Upper lobe of left lung (tissue), 4 donors: ENCODE measurements at regions not wholly inside any gene's neighbourhood (a gene's known extent, or its start where the extent isn't known, plus 50 kb on each side); places are given as distances from the start of the nearest gene placed in this dataset.

ENCODE experiments used
- EP300 ChIP-seq, 4 donors: sonication (generic); formaldehyde crosslinking; IDR thresholded peaks; one replicate each; pipeline ENCODE4 v1.5.1; 2017; ENCODE audit warnings: antibody characterized with exemption in 4 of 4, control low read depth in 2 of 4
- POLR2A ChIP-seq, 4 donors: fragments of 450-650 bp; IDR thresholded peaks; one replicate each; pipeline ENCODE4 v1.5.1; 2016 to 2017; ENCODE audit warnings: antibody characterized with exemption in 4 of 4, mild to moderate bottlenecking in 2 of 4
- POLR2AphosphoS5 ChIP-seq, 2 donors: sonication (generic); formaldehyde crosslinking; IDR thresholded peaks; one replicate each; pipeline ENCODE4 v1.5.1; 2017; ENCODE audit warnings: antibody characterized with exemption in 2 of 2
- TF ChIP-seq, protein P1 (sequence below), 6 experiments: fragments of 450-650 bp in 4 of 6; fragments of 200-600 bp in 2 of 6; sonication (generic) in 2 of 6; IDR thresholded peaks; one replicate each; pipeline ENCODE4 v1.5.1; 2016 to 2019; ENCODE audit warnings: antibody characterized with exemption in 6 of 6

DNA sequence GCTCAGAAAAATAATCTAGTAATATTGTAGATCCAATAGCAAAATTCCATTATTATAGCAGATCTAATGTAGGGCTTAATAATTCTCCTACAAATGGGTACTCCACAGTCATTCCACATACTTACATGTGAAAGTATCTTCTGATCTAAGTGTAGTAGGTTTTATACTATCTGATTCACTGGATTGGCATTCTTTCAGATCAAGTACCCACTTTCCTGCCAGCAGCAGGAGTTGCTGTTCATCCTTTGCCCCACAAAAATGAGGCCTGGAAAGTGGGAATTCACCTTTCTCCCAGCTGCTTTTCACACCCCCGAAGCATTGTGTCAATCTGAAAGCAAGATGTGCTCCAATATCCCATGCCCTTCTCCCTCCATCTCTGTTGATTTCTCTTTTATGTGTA, 77.1 kb upstream of the RXFP1 start:
- TF ChIP-seq, protein P1, sequence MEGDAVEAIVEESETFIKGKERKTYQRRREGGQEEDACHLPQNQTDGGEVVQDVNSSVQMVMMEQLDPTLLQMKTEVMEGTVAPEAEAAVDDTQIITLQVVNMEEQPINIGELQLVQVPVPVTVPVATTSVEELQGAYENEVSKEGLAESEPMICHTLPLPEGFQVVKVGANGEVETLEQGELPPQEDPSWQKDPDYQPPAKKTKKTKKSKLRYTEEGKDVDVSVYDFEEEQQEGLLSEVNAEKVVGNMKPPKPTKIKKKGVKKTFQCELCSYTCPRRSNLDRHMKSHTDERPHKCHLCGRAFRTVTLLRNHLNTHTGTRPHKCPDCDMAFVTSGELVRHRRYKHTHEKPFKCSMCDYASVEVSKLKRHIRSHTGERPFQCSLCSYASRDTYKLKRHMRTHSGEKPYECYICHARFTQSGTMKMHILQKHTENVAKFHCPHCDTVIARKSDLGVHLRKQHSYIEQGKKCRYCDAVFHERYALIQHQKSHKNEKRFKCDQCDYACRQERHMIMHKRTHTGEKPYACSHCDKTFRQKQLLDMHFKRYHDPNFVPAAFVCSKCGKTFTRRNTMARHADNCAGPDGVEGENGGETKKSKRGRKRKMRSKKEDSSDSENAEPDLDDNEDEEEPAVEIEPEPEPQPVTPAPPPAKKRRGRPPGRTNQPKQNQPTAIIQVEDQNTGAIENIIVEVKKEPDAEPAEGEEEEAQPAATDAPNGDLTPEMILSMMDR (IDR thresholded peaks at IDR 0.05), result no peak
- TF ChIP-seq POLR2A (IDR thresholded peaks at IDR 0.05) (no peak), EP300 (IDR thresholded peaks at IDR 0.05) (no peak), POLR2AphosphoS5 (IDR thresholded peaks at IDR 0.05) (no peak)
